K562 (cell line): ENCODE measurements at regions not wholly inside any gene's neighbourhood (a gene's known extent, or its start where the extent isn't known, plus 50 kb on each side); places are given as distances from the start of the nearest gene placed in this dataset.

ENCODE experiments used
- AFF1 ChIP-seq, 2 experiments: fragments of 450-650 bp; IDR thresholded peaks; 2 replicates each; pipeline ENCODE4 v1.6.1; 2018; ENCODE audit warnings: mild to moderate bottlenecking in 2 of 2, low read depth in 1 of 2; ENCODE audit not compliant: partially characterized antibody in 2 of 2
- AFF4 ChIP-seq: sonication (generic); formaldehyde crosslinking; IDR thresholded peaks from 2 replicates; pipeline ENCODE4 v1.8.0; 2023; ENCODE audit warnings: mild to moderate bottlenecking, missing genetic modification reagents
- NFE2 ChIP-seq: IDR thresholded peaks from 2 replicates; pipeline ENCODE4 v1.6.1; 2014; ENCODE audit warnings: antibody characterized with exemption, low read depth
- ZNF592 ChIP-seq: fragments of 450-650 bp; IDR thresholded peaks from 2 replicates; pipeline ENCODE4 v1.6.1; 2017; ENCODE audit warnings: antibody characterized with exemption, mild to moderate bottlenecking
- ZNF76 ChIP-seq: fragments of 250-450 bp; sonication (Bioruptor Pico); IDR thresholded peaks from 2 replicates; pipeline ENCODE4 v1.4.0; 2020; ENCODE audit warnings: mild to moderate bottlenecking, moderate library complexity, borderline replicate concordance

- TF ChIP-seq AFF1 (IDR thresholded peaks at IDR 0.05; ENCODE audit: low read depth in 1 of 2, partially characterized antibody in 2 of 2) (peak in 1 of 2 experiments; percentile 25), NFE2 (peak; percentile 6; the same call in 1 of the 2 replicates), AFF4 (no peak), ZNF592 (peak; percentile 63; the same call in 1 of the 2 replicates), ZNF76 (no peak)
Measured at GRCh38 chr7:119964788-119965542, 308.0 kb upstream of the KCND2 start (continued).
